SK-N-SH treated with all-trans-retinoic acid at 6 μM for 48 hours (cell line): ENCODE measurements at regions not wholly inside any gene's neighbourhood (a gene's known extent, or its start where the extent isn't known, plus 50 kb on each side); places are given as distances from the start of the nearest gene placed in this dataset.

ENCODE experiments used
- ARNTL ChIP-seq: fragments of 450-650 bp; formaldehyde crosslinking; IDR thresholded peaks from 2 replicates; pipeline ENCODE4 v1.5.0; 2020; ENCODE audit warnings: low read depth, mild to moderate bottlenecking, moderate library complexity, borderline replicate concordance
- BACH2 ChIP-seq: fragments of 250-450 bp; sonication (Bioruptor Pico); IDR thresholded peaks from 2 replicates; pipeline ENCODE4 v1.9.0; 2021; ENCODE audit warnings: mild to moderate bottlenecking, borderline replicate concordance
- ESRRG ChIP-seq: fragments of 250-450 bp; sonication (Bioruptor Pico); IDR thresholded peaks from 2 replicates; pipeline ENCODE4 v1.6.1; 2021; ENCODE audit warnings: mild to moderate bottlenecking
- PPARA ChIP-seq: fragments of 250-450 bp; sonication (Bioruptor Pico); IDR thresholded peaks from 2 replicates; pipeline ENCODE4 v1.5.0; 2020; ENCODE audit warnings: mild to moderate bottlenecking, borderline replicate concordance
- RARB ChIP-seq: fragments of 250-450 bp; sonication (Bioruptor Pico); IDR thresholded peaks from 2 replicates; pipeline ENCODE4 v1.8.0; 2021; ENCODE audit warnings: mild to moderate bottlenecking, moderate library complexity
- TCF4 ChIP-seq: fragments of 250-450 bp; sonication (Bioruptor Pico); IDR thresholded peaks from 2 replicates; pipeline ENCODE4 v1.8.0; 2021; ENCODE audit warnings: mild to moderate bottlenecking, moderate library complexity, borderline replicate concordance
- TOX ChIP-seq: fragments of 250-450 bp; sonication (Bioruptor Pico); IDR thresholded peaks from 2 replicates; pipeline ENCODE4 v1.8.0; 2021; ENCODE audit warnings: mild to moderate bottlenecking, moderate library complexity, borderline replicate concordance
- ZFP3 ChIP-seq: fragments of 250-450 bp; sonication (Bioruptor Pico); IDR thresholded peaks from 2 replicates; pipeline ENCODE4 v1.5.0; 2020; ENCODE audit warnings: mild to moderate bottlenecking, moderate library complexity
- TF ChIP-seq, protein P1 (sequence below): fragments of 250-450 bp; sonication (Bioruptor Pico); IDR thresholded peaks from 2 replicates; pipeline ENCODE4 v1.8.0; 2020; ENCODE audit warnings: mild to moderate bottlenecking, moderate library complexity, borderline replicate concordance
- TF ChIP-seq, protein P2 (sequence below): fragments of 250-450 bp; sonication (Bioruptor Pico); IDR thresholded peaks from 2 replicates; pipeline ENCODE4 v1.5.0; 2020; ENCODE audit warnings: mild to moderate bottlenecking, moderate library complexity
- TF ChIP-seq, protein P3 (sequence below): fragments of 250-450 bp; sonication (Bioruptor Pico); IDR thresholded peaks from 2 replicates; pipeline ENCODE4 v1.8.0; 2021; ENCODE audit warnings: low read depth, mild to moderate bottlenecking, moderate library complexity, borderline replicate concordance
- TF ChIP-seq, protein P4 (sequence below): fragments of 250-450 bp; sonication (Bioruptor Pico); IDR thresholded peaks from 2 replicates; pipeline ENCODE4 v1.5.1; 2020; ENCODE audit warnings: low read depth, mild to moderate bottlenecking, moderate library complexity

DNA sequence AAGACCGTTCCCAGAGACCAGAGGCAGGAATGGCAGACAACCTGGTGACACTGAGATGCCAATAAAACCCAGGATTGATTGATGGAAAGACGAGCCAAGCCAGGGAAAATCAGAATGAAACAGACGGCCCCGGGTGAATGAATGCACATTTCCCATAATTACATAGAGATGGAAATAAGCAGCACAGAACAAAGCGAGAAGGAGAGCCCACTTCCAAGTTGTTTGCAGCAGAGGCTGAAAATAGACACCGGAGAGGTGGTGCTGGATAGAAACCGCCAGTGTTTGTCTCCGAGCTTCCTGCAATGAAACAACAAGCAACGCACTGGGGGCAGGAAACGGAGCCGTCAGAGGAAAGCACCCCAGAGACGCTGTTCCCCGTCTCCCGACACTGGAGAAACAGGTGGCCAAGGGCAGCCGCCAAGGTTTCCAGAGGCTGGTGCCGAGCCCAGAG, 406.8 kb downstream of the SHANK2 start:
- TF ChIP-seq BACH2 (CRISPR knock-in tag): no peak
- TF ChIP-seq ZFP3: no peak
- no peak for TF ChIP-seq PPARA (CRISPR knock-in tag)
- TF ChIP-seq, protein P1, sequence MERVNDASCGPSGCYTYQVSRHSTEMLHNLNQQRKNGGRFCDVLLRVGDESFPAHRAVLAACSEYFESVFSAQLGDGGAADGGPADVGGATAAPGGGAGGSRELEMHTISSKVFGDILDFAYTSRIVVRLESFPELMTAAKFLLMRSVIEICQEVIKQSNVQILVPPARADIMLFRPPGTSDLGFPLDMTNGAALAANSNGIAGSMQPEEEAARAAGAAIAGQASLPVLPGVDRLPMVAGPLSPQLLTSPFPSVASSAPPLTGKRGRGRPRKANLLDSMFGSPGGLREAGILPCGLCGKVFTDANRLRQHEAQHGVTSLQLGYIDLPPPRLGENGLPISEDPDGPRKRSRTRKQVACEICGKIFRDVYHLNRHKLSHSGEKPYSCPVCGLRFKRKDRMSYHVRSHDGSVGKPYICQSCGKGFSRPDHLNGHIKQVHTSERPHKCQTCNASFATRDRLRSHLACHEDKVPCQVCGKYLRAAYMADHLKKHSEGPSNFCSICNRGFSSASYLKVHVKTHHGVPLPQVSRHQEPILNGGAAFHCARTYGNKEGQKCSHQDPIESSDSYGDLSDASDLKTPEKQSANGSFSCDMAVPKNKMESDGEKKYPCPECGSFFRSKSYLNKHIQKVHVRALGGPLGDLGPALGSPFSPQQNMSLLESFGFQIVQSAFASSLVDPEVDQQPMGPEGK (CRISPR knock-in tag): no peak
- no peak for TF ChIP-seq TCF4 (CRISPR knock-in tag)
- no peak for TF ChIP-seq ARNTL (CRISPR knock-in tag)
- TF ChIP-seq, protein P2, sequence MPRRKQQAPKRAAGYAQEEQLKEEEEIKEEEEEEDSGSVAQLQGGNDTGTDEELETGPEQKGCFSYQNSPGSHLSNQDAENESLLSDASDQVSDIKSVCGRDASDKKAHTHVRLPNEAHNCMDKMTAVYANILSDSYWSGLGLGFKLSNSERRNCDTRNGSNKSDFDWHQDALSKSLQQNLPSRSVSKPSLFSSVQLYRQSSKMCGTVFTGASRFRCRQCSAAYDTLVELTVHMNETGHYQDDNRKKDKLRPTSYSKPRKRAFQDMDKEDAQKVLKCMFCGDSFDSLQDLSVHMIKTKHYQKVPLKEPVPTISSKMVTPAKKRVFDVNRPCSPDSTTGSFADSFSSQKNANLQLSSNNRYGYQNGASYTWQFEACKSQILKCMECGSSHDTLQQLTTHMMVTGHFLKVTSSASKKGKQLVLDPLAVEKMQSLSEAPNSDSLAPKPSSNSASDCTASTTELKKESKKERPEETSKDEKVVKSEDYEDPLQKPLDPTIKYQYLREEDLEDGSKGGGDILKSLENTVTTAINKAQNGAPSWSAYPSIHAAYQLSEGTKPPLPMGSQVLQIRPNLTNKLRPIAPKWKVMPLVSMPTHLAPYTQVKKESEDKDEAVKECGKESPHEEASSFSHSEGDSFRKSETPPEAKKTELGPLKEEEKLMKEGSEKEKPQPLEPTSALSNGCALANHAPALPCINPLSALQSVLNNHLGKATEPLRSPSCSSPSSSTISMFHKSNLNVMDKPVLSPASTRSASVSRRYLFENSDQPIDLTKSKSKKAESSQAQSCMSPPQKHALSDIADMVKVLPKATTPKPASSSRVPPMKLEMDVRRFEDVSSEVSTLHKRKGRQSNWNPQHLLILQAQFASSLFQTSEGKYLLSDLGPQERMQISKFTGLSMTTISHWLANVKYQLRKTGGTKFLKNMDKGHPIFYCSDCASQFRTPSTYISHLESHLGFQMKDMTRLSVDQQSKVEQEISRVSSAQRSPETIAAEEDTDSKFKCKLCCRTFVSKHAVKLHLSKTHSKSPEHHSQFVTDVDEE (CRISPR knock-in tag): no peak
- TF ChIP-seq, protein P3, sequence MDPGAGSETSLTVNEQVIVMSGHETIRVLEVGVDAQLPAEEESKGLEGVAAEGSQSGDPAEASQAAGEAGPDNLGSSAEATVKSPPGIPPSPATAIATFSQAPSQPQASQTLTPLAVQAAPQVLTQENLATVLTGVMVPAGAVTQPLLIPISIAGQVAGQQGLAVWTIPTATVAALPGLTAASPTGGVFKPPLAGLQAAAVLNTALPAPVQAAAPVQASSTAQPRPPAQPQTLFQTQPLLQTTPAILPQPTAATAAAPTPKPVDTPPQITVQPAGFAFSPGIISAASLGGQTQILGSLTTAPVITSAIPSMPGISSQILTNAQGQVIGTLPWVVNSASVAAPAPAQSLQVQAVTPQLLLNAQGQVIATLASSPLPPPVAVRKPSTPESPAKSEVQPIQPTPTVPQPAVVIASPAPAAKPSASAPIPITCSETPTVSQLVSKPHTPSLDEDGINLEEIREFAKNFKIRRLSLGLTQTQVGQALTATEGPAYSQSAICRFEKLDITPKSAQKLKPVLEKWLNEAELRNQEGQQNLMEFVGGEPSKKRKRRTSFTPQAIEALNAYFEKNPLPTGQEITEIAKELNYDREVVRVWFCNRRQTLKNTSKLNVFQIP (CRISPR knock-in tag): no peak
- TF ChIP-seq, protein P4, sequence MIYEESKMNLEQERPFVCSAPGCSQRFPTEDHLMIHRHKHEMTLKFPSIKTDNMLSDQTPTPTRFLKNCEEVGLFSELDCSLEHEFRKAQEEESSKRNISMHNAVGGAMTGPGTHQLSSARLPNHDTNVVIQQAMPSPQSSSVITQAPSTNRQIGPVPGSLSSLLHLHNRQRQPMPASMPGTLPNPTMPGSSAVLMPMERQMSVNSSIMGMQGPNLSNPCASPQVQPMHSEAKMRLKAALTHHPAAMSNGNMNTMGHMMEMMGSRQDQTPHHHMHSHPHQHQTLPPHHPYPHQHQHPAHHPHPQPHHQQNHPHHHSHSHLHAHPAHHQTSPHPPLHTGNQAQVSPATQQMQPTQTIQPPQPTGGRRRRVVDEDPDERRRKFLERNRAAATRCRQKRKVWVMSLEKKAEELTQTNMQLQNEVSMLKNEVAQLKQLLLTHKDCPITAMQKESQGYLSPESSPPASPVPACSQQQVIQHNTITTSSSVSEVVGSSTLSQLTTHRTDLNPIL: no peak
- no peak for TF ChIP-seq TOX (CRISPR knock-in tag)
- no peak for TF ChIP-seq ESRRG (CRISPR knock-in tag)
- TF ChIP-seq RARB (CRISPR knock-in tag): no peak
